B cell (primary cell): ENCODE measurements at regions not wholly inside any gene's neighbourhood (a gene's known extent, or its start where the extent isn't known, plus 50 kb on each side); places are given as distances from the start of the nearest gene placed in this dataset.

Experiments
- ATAC-seq: fragments of 200-7000 bp; cut with Tn5 transposase; one replicate; pipeline ENCODE4 v1.10.0; 2021; ENCODE audit warnings: low read depth, mild to moderate bottlenecking, moderate number of reproducible peaks, moderate library complexity
- CTCF ChIA-PET: fragments of 350-600 bp; sonication (Branson Sonifier 250); formaldehyde crosslinking; loops from one replicate; lab custom pipeline; 2021; ENCODE audit warnings: antibody characterized with exemption, inconsistent platforms; lab: Charles Lee
- POLR2A ChIA-PET: fragments of 350-600 bp; sonication (Branson Sonifier 250); formaldehyde crosslinking; loops from one replicate; lab custom pipeline; 2021; ENCODE audit warnings: antibody characterized with exemption; lab: Charles Lee
- DNase-seq: peaks from one replicate; pipeline ENCODE4 v3.0.0; 2013
- H2AFZ ChIP-seq: 2 replicates; pipeline ENCODE4 v1.6.1; 2012; ENCODE audit warnings: mild to moderate bottlenecking, low read depth, low read length; ENCODE audit not compliant: insufficient read depth, poor library complexity, severe bottlenecking
- H3K27ac ChIP-seq, 2 donors: 1 replicate in 1 of 2; 2 replicates in 1 of 2; pipeline ENCODE4 v1.5.1; 2012 to 2013; ENCODE audit warnings: low read length in 2 of 2, mild to moderate bottlenecking in 2 of 2, moderate library complexity in 1 of 2
- H3K27me3 ChIP-seq, 4 experiments: fragments of 200-600 bp in 1 of 4; sonication (generic) in 1 of 4; replicated peaks in 1 of 4; 1 replicate in 2 of 4; 2 replicates in 2 of 4; pipeline versions ENCODE4 v1.6.1 to v1.7.0; 2013 to 2016; ENCODE audit warnings: low read length in 3 of 4, mild to moderate bottlenecking in 2 of 4, mixed read lengths in 1 of 4, moderate library complexity in 1 of 4; ENCODE audit not compliant: insufficient read depth in 4 of 4, control insufficient read depth in 3 of 4; ENCODE audit errors: control extremely low read depth in 1 of 4
- H3K36me3 ChIP-seq, 2 experiments: replicated peaks in 1 of 2; 1 replicate in 1 of 2; 2 replicates in 1 of 2; pipeline versions ENCODE4 v1.6.1 to v1.7.1; 2013; ENCODE audit warnings: low read length in 1 of 2; ENCODE audit not compliant: insufficient read depth in 2 of 2, control insufficient read depth in 1 of 2; ENCODE audit errors: control extremely low read depth in 1 of 2, extremely low read depth in 1 of 2
- H3K4me1 ChIP-seq, 2 donors: fragments of 200-600 bp in 1 of 2; sonication (generic) in 1 of 2; 1 replicate in 1 of 2; 2 replicates in 1 of 2; pipeline versions ENCODE4 v1.5.1 to v1.6.1; 2013 to 2017; ENCODE audit warnings: low read length in 2 of 2; ENCODE audit not compliant: control insufficient read depth in 2 of 2, insufficient read depth in 2 of 2
- H3K4me2 ChIP-seq: replicated peaks from 2 replicates; pipeline ENCODE3; 2012; ENCODE audit warnings: mild to moderate bottlenecking, low read depth, low read length; ENCODE audit not compliant: poor library complexity, severe bottlenecking
- H3K4me3 ChIP-seq, 5 experiments: fragments of 200-600 bp in 1 of 5; sonication (generic) in 1 of 5; 1 replicate in 3 of 5; 2 replicates in 2 of 5; pipeline versions ENCODE4 v1.5.1 to v1.7.0; 2011 to 2016; ENCODE audit warnings: low read length in 4 of 5, mild to moderate bottlenecking in 4 of 5, low read depth in 2 of 5, control low read depth in 1 of 5, moderate library complexity in 1 of 5; ENCODE audit not compliant: insufficient read depth in 1 of 5; ENCODE audit errors: control extremely low read depth in 1 of 5, extremely low read depth in 1 of 5
- H3K79me2 ChIP-seq: fragments of 200-600 bp; sonication (generic); one replicate; pipeline ENCODE4 v1.6.0; 2016; ENCODE audit warnings: low read length; ENCODE audit not compliant: control insufficient read depth, insufficient read depth
- H3K9ac ChIP-seq: fragments of 200-600 bp; sonication (generic); 2 replicates; pipeline ENCODE4 v1.6.1; 2017; ENCODE audit warnings: mild to moderate bottlenecking, low read length, moderate library complexity
- H3K9me3 ChIP-seq, 3 donors: one replicate each; pipeline versions ENCODE4 v1.6.1 to v1.7.1; 2013; ENCODE audit warnings: low read length in 2 of 3; ENCODE audit not compliant: control insufficient read depth in 2 of 3, insufficient read depth in 1 of 3; ENCODE audit errors: control extremely low read depth in 1 of 3
- H4K20me1 ChIP-seq: 2 replicates; pipeline ENCODE4 v1.6.0; 2012; ENCODE audit warnings: mild to moderate bottlenecking, low read length; ENCODE audit not compliant: insufficient read depth, control insufficient read depth, poor library complexity, severe bottlenecking
- H3K27ac Mint-ChIP-seq: one replicate; pipeline ENCODE4 v1.8.0; 2021; ENCODE audit warnings: mixed read lengths
- H3K27me3 Mint-ChIP-seq: one replicate; pipeline ENCODE4 v1.8.0; 2021; ENCODE audit warnings: mixed read lengths
- H3K4me1 Mint-ChIP-seq: one replicate; pipeline ENCODE4 v1.8.0; 2021; ENCODE audit warnings: mixed read lengths
- H3K4me3 Mint-ChIP-seq: one replicate; pipeline ENCODE4 v1.8.0; 2021; ENCODE audit warnings: mixed read lengths
- H3K9me3 Mint-ChIP-seq: one replicate; pipeline ENCODE4 v1.8.0; 2022; ENCODE audit warnings: mixed read lengths; ENCODE audit not compliant: insufficient read depth
- CTCF ChIP-seq: fragments of 200-600 bp; IDR thresholded peaks from one replicate; pipeline ENCODE4 v1.8.0; 2022; ENCODE audit warnings: antibody characterized with exemption, mild to moderate bottlenecking
- EZH2 ChIP-seq: IDR thresholded peaks from 2 replicates; pipeline ENCODE4 v1.6.1; 2012; ENCODE audit warnings: borderline replicate concordance, low read depth, mild to moderate bottlenecking, moderate library complexity, low read length; ENCODE audit not compliant: insufficient read depth, poor library complexity, severe bottlenecking
- WGBS: methylation state at CpG from one replicate; pipeline ENCODE4 v1.1.5; 2013; ENCODE audit warnings: missing lambda C conversion rate; ENCODE audit not compliant: insufficient coverage; 5-methylcytosine and 5-hydroxymethylcytosine counted together
- intact Hi-C: fragments of 100-400 bp; cut with micrococcal nuclease; formaldehyde crosslinking; loops from one replicate; pipeline ENCODE4 v1.10.0; 2022

GRCh38 chr6:62391358-62391757, 105.3 kb upstream of the KHDRBS2 start:
- no peaks in the 10 kb centered on the region for H3K36me3 ChIP-seq
- H3K4me3 ChIP-seq = no peak overlapping the region
- Mint-ChIP-seq H3K27me3 (no peaks in the 10 kb centered on the region), H3K27ac (no peak overlapping the region), H3K4me3 (no peak overlapping the region), H3K9me3 (no peaks in the 10 kb centered on the region), H3K4me1 (peaks cover 25% of the 10 kb centered on the region)
- H3K27me3 ChIP-seq = no peaks in the 10 kb centered on the region
- CTCF ChIA-PET = interaction anchor here (2.0 kb wide), 1 partner anchor 108 kb away, joined by 4 read pairs; no protein-coding TSS in a partner anchor
- peak overlapping the region; percentile 30 for H2AFZ ChIP-seq
- no peaks in the 10 kb centered on the region for H3K79me2 ChIP-seq
- H3K4me1 ChIP-seq = peaks cover 9 to 21% of the 10 kb centered on the region in 2 donors
- peak overlapping the region; percentile 11 for H3K4me2 ChIP-seq
- H4K20me1 ChIP-seq = no peaks in the 10 kb centered on the region
- DNase-seq = no peak
- no peak for TF ChIP-seq CTCF
- TF ChIP-seq EZH2 = no peak
- POLR2A ChIA-PET = no interaction called here
- peak overlapping the region in 1 of 2 donors; percentile 19 for H3K27ac ChIP-seq
- no peak overlapping the region for H3K9ac ChIP-seq
- WGBS = no CpG with 5 or more reads among the region's 2 CpGs
- H3K9me3 ChIP-seq = no peaks in the 10 kb centered on the region
- intact Hi-C loops = no loop called here
- ATAC-seq = no peak

GRCh38 chr6:62390401-62390800, 104.4 kb upstream of the KHDRBS2 start:
- H3K4me1 ChIP-seq = peaks cover 9 to 21% of the 10 kb centered on the region in 2 donors
- ATAC-seq = no peak
- no peaks in the 10 kb centered on the region for H3K27me3 ChIP-seq
- H3K4me2 ChIP-seq = no peak overlapping the region
- no peaks in the 10 kb centered on the region for H4K20me1 ChIP-seq
- H3K9me3 ChIP-seq = no peaks in the 10 kb centered on the region
- Mint-ChIP-seq H3K27me3 (no peaks in the 10 kb centered on the region), H3K4me3 (no peak overlapping the region), H3K9me3 (no peaks in the 10 kb centered on the region), H3K4me1 (peaks cover 25% of the 10 kb centered on the region), H3K27ac (no peak overlapping the region)
- H3K27ac ChIP-seq = no peak overlapping the region
- ChIA-PET POLR2A (no interaction called here), CTCF (no interaction called here)
- H3K79me2 ChIP-seq = no peaks in the 10 kb centered on the region
- no peaks in the 10 kb centered on the region for H3K36me3 ChIP-seq
- no peak for DNase-seq
- H3K9ac ChIP-seq = no peak overlapping the region
- no peak overlapping the region for H2AFZ ChIP-seq
- intact Hi-C loops = no loop called here
- TF ChIP-seq EZH2 (no peak), CTCF (no peak)
- H3K4me3 ChIP-seq = no peak overlapping the region
